ENCODE measurements at regions not wholly inside any gene's neighbourhood (a gene's known extent, or its start where the extent isn't known, plus 50 kb on each side); places are given as distances from the start of the nearest gene placed in this dataset.

DNA sequence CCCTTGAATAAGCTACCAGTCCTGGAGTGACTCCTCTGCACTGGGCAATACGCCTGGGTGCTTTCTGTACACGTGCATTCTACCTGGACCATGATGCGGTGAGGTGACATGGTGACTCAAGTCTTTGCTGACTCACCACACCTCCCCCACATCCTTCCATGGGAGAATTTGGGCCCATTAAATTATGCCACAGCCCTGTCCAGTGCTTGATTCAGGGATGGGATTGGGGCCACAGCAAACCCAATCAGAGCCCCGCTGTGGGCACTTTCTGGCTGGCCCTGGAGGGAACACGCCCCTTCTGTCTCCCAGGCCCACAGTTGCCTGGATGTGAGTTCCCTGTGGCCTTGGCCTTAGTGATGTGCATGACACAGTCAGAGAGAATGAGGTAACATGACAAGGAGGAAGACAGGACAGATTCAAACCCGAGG is 86.9 kb downstream of the LRRC30 start:
- H3K79me2 ChIP-seq (ENCODE audit: control insufficient read depth, low read length): no peaks in the 10 kb centered on the region
- no peaks in the 10 kb centered on the region for H3K4me1 ChIP-seq (ENCODE audit: control insufficient read depth, low read length)
- H3F3A ChIP-seq (ENCODE audit: control insufficient read depth, insufficient read depth): no peaks in the 10 kb centered on the region
- no peaks in the 10 kb centered on the region for H3K9me2 ChIP-seq (replicated peaks; ENCODE audit: control insufficient read depth, low read length)
- H3K36me3 ChIP-seq (ENCODE audit: control insufficient read depth, low read length): no peaks in the 10 kb centered on the region
- no peaks in the 10 kb centered on the region for H3K27me3 ChIP-seq (ENCODE audit: control insufficient read depth, low read length)
- H4K20me1 ChIP-seq (ENCODE audit: control insufficient read depth, insufficient read depth, low read depth, low read length): no peaks in the 10 kb centered on the region
- no peak overlapping the region for H3K4me2 ChIP-seq (ENCODE audit: low read length)
- H3K9me3 ChIP-seq (ENCODE audit: control insufficient read depth, insufficient read depth, low read length): no peaks in the 10 kb centered on the region; the same call in 1 of the 2 replicates
- no peak overlapping the region for H3K27ac ChIP-seq (ENCODE audit: low read depth, low read length)
- no peak overlapping the region for H3K4me3 ChIP-seq (ENCODE audit: low read length)
- TF ChIP-seq, protein P1, sequence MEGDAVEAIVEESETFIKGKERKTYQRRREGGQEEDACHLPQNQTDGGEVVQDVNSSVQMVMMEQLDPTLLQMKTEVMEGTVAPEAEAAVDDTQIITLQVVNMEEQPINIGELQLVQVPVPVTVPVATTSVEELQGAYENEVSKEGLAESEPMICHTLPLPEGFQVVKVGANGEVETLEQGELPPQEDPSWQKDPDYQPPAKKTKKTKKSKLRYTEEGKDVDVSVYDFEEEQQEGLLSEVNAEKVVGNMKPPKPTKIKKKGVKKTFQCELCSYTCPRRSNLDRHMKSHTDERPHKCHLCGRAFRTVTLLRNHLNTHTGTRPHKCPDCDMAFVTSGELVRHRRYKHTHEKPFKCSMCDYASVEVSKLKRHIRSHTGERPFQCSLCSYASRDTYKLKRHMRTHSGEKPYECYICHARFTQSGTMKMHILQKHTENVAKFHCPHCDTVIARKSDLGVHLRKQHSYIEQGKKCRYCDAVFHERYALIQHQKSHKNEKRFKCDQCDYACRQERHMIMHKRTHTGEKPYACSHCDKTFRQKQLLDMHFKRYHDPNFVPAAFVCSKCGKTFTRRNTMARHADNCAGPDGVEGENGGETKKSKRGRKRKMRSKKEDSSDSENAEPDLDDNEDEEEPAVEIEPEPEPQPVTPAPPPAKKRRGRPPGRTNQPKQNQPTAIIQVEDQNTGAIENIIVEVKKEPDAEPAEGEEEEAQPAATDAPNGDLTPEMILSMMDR (IDR thresholded peaks at IDR 0.05; ENCODE audit: low read depth, low read length, poor library complexity, severe bottlenecking): no peak
- no peak for TF ChIP-seq EZH2phosphoT487 (IDR thresholded peaks at IDR 0.05; ENCODE audit: borderline replicate concordance, low read length)

DNA sequence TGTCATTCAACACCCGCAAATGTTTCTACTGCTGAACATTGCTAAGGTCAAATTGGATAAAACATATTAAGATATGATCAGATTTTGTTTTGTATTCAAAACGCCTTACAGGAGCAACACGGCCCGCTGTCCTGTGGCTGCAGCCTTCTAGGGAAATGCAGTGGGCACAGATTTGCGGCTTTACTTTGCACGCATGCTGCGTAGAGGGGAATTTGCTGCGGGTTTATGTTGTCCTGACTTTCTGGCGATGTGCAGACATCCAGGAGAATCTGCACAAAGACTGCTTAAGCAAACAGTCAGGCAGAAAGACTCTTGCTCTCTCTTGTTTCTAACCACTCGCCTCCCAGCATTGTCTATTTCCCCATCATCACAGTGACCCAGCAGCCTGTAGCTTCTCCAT is 88.3 kb downstream of the LRRC30 start:
- H3K4me3 ChIP-seq (ENCODE audit: low read length): no peak overlapping the region
- no peak overlapping the region for H3K27ac ChIP-seq (ENCODE audit: low read depth, low read length)
- no peak for TF ChIP-seq EZH2phosphoT487 (IDR thresholded peaks at IDR 0.05; ENCODE audit: borderline replicate concordance, low read length)
- TF ChIP-seq, protein P1 (IDR thresholded peaks at IDR 0.05; ENCODE audit: low read depth, low read length, poor library complexity, severe bottlenecking): no peak
- H3K79me2 ChIP-seq (ENCODE audit: control insufficient read depth, low read length): no peaks in the 10 kb centered on the region
- no peaks in the 10 kb centered on the region for H3K36me3 ChIP-seq (ENCODE audit: control insufficient read depth, low read length)
- no peaks in the 10 kb centered on the region; the same call in 1 of the 2 replicates for H3K9me3 ChIP-seq (ENCODE audit: control insufficient read depth, insufficient read depth, low read length)
- no peaks in the 10 kb centered on the region for H3K27me3 ChIP-seq (ENCODE audit: control insufficient read depth, low read length)
- H4K20me1 ChIP-seq (ENCODE audit: control insufficient read depth, insufficient read depth, low read depth, low read length): no peaks in the 10 kb centered on the region
- H3K9me2 ChIP-seq (replicated peaks; ENCODE audit: control insufficient read depth, low read length): no peaks in the 10 kb centered on the region
- H3F3A ChIP-seq (ENCODE audit: control insufficient read depth, insufficient read depth): no peaks in the 10 kb centered on the region
- no peaks in the 10 kb centered on the region for H3K4me1 ChIP-seq (ENCODE audit: control insufficient read depth, low read length)
- H3K4me2 ChIP-seq (ENCODE audit: low read length): no peak overlapping the region

DNA sequence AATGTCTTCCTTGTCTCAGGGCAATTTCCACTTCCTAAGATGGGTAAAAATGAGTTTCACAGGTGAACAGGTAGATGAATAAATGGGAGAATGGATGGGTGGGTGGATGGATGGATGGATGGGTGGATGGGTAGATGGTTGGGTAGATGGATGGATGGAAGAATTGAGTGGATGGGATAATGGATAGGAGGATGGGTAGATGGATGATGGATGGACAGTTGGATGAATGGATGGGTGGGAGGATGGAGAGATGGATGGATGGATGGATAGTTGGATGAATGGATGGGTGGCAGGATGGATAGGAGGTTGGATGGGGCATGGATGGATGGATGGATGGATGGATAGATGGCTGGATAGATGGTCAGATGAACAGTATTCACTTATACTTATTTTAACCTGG is 90.9 kb downstream of the LRRC30 start:
- no peaks in the 10 kb centered on the region for H3K4me1 ChIP-seq (ENCODE audit: control insufficient read depth, low read length)
- no peak overlapping the region for H3K27ac ChIP-seq (ENCODE audit: low read depth, low read length)
- no peak overlapping the region for H3K4me3 ChIP-seq (ENCODE audit: low read length)
- TF ChIP-seq, protein P1 (IDR thresholded peaks at IDR 0.05; ENCODE audit: low read depth, low read length, poor library complexity, severe bottlenecking): no peak
- TF ChIP-seq EZH2phosphoT487 (IDR thresholded peaks at IDR 0.05; ENCODE audit: borderline replicate concordance, low read length): no peak
- no peaks in the 10 kb centered on the region for H3K27me3 ChIP-seq (ENCODE audit: control insufficient read depth, low read length)
- no peaks in the 10 kb centered on the region for H3K9me2 ChIP-seq (replicated peaks; ENCODE audit: control insufficient read depth, low read length)
- no peaks in the 10 kb centered on the region for H3K79me2 ChIP-seq (ENCODE audit: control insufficient read depth, low read length)
- no peaks in the 10 kb centered on the region for H3F3A ChIP-seq (ENCODE audit: control insufficient read depth, insufficient read depth)
- H3K9me3 ChIP-seq (ENCODE audit: control insufficient read depth, insufficient read depth, low read length): no peaks in the 10 kb centered on the region; the same call in 1 of the 2 replicates
- no peak overlapping the region for H3K4me2 ChIP-seq (ENCODE audit: low read length)
- H3K36me3 ChIP-seq (ENCODE audit: control insufficient read depth, low read length): no peaks in the 10 kb centered on the region
- H4K20me1 ChIP-seq (ENCODE audit: control insufficient read depth, insufficient read depth, low read depth, low read length): no peaks in the 10 kb centered on the region
